HG03103 (cell line): ENCODE measurements at regions not wholly inside any gene's neighbourhood (a gene's known extent, or its start where the extent isn't known, plus 50 kb on each side); places are given as distances from the start of the nearest gene placed in this dataset.
"Not testable (repeated sequence)": the region's sequence is repeated elsewhere in the genome, so short reads cannot be mapped to it uniquely, and the experiment has no call there.

ENCODE experiments used
- ATAC-seq: cut with Tn5 transposase; IDR thresholded peaks from one replicate; pipeline ENCODE4 v1.9.1; 2021; ENCODE audit warnings: low read depth; ENCODE audit not compliant: unreplicated experiment

DNA sequence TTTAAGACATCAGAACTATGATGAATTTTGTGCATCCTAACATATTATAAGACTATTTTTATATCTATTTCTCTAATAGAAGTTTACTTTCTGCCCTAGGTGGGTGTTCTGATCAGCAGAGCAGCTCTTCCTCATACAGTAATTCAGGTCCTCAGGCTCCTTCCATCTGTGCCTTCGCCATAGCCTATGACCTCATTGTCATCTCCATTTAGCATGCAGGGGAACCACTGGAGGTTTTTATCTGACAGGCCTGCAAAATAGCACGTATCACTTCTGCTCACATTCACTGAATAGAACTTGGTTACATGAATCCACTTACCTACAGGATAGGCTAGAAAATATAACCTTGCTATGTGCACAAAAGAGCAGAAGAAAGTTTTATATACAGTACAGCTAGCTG, 159.4 kb upstream of the CCNH start:
- ATAC-seq, result no peak

DNA sequence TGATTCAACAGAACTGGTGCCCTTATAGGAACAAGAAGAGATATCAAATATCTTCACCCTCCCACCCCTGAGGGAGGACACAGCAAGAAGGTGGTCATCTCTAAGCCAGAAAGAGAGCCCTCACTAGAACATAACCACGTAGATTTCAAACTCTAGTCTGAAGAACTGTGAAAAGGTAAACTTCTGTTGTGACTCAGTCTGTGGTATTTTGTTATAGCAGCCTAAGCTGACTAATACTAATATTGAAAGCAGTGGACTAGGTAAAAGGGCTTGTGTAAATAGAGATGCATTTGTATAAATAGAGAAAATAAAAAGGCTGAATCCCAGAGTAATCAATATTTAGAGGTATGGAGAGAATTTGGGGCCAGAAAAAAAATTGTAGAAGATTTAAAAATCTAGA, 157.6 kb upstream of the CCNH start:
- ATAC-seq, result peak; percentile 54

DNA sequence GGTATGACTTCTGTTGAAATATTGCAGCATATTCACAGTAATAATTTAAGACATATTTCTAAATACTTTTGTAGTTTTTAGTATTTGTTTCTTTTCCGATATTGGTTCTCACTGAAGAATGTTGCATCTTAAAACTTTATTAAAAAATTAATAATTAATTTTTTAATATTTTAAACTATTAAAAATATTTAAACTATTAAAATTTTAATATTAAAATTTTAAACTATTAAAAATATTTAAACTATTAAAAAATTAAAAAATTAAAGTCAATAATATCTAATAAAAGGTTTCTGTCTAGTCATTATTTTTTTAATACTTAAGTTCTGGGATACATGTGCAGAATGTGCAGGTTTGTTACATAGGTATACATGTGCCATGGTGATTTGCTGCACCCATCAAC, 149.3 kb upstream of the CCNH start:
- ATAC-seq, result no peak

DNA sequence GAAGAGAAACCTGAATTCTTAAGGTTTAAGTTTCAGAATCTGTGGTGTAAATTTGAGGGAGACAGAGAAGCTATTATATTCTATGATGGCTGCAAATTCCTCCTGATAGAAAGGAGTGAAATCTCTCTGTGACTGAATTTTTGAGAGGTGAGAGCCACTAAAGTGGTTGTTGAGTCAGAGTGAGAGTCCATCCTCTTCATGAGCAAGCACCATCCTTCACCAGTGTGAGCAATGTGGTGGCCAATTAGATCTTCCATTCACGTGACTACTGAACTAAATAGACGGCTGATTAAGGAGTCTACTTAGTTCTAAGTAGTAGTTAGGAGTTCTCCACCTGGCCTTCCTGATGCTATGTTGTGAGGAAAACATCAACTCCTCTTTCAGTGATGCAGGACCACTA, 147.8 kb upstream of the CCNH start:
- ATAC-seq, result no peak

DNA sequence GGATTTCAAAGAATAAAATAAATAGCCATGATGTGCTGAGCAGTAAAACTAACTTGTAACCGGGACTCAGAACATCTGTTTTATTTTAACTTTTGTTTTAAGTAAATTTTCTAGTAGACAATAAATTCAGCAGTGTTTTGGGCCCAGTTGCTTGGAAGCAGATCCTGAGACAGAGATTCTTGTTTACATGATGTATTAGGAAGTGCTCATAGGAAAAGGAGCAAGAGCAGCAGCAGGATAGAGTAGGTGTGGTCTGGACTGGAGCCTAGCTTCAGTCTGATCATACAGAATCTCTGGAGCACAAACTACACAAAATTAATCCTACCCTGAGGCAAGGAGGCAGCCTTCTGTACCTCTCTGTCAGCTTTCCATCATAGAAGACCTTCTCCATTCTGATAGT, 139.2 kb upstream of the CCNH start:
- ATAC-seq, result no peak

DNA sequence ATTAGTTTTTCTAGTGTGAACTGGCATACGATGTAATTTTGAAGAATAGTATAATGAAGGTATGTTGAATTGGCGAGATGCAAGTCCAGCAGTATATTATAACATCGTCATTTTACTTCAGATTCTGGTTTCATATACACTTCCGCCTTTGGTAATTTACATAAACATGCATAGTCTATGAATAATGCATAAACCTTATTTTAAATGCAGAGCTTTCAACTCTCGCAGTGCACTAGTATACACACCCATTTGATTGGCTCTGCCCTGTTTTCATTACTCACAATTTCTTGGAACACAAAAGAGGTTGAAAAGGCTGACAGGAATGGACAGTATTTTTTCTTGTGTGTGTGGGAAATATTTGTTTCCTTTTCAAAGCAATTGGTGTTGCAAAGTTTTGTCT, 128.9 kb upstream of the CCNH start:
- ATAC-seq, result no peak

DNA sequence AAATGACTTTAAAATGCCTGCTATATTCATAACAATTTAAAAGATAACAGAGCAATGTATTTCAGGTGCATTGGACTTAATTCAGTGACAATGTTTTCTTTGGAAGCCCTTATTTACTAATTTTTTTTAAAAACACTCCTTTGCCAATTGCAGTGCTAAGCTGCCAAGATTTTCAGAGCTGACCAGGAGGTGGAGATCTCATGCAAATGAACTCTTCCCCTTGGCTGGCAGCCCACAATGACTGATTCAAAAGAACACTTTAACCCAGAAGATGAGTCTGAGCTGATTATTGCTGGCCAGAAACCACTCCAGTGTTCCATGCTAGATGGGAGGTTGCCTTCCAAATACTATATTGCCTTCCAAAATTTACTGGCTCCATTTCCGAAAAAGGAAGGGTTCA, 128.3 kb upstream of the CCNH start:
- no peak for ATAC-seq

DNA sequence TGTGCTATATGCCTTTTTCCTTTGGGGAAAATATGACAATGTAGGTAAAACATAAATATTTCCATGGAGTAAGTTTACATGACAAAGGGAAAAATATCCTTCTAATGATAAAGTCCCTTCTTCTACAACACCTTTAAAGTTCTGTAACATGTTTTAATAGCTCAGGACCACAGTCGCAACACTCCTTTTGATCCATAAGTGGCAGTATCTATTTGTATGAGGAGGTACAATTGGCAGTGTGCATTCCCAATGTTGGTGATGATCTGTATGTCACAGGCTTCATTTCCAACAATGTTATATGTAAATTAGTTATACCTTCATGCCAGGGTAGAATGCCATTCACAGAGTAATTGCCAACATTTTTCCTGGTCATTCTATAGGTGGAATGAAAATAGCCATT, 127.1 kb upstream of the CCNH start:
- ATAC-seq, result no peak

DNA sequence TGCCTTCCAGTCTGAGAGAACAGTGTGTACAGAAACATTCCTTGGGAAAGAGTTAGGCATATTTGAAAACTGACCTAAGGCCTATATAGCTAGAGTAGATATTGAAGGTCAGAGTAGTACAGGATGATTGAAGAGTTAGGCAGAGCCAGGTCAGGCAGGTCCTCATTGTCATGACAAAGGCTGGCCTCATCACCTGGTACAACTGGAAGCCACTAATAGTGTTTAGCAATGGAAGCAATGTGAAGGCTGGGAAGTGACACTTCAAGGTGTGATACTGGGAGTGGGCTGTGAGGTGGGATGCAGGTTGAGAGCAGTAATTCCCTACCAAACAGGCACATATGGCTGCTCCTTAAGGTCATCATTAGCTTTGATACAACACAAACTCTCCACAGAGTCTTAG, 123.6 kb upstream of the CCNH start:
- ATAC-seq, result no peak

DNA sequence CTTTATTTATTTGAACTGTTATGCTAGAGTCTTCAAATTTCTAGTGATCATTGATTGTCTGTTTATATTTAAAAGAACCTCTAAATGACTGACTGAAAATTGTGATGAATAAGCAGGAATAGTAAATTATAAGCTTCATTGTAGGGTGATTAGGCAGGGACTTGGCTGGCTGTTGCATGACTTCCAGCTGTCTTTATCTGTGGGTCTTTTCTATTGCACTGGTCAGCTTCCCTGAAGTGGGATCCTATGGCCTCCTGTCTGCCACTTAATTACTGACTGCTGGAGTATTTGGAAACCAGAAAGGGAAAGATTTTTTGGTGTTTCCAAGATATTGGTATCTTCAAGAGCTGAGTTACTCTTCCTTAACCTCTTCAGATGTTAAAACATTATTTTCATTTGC, 123.0 kb upstream of the CCNH start:
- ATAC-seq, result no peak

DNA sequence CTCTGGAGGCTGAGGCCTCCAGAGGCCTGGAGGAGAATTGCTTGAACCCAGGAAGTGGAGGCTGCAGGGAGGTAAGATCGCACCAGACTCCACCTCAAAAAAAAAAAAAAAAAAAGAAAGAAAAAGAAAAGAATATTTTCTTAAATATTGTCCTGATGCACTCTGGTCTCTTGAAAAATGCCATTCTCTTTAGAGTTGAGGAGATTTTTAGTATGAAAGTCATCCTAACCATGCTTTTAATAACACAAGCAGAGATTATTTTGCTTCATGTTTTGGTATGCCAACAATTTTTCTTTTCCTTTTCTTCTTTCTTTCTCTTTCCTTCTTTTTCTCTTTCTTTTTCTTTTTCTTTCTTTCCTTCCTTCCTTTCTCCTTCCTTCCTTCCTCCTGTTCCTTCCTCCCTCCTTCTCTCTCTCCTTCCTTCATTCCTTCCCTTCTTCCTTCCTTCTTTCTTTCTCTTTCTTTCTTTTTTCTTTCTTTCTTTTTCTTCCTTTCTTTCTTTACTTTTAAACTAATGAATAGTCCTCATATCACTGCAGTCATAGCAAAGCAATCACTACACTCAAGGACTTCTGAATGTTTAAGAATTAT, 116.9 kb upstream of the CCNH start:
- no peak for ATAC-seq

DNA sequence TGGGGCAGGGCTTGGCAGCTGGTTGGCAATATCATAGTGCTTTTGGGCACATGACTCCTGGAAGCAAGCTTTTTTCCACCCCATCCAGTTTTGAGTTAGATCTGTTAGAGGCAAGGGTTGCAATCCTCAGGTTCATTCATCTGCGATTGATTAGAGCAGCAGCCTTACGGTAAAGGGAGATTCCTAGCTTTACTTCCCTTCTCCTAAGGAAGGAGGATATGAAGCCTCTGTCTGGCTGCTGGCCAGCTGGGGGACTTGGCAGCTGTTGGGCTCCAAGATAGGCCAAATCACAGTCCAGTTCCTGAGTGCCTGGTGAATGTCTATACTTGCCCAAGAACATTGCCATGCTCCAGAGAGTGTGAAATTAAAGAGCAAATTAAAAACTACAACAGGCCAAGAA, 113.4 kb upstream of the CCNH start:
- no peak for ATAC-seq

DNA sequence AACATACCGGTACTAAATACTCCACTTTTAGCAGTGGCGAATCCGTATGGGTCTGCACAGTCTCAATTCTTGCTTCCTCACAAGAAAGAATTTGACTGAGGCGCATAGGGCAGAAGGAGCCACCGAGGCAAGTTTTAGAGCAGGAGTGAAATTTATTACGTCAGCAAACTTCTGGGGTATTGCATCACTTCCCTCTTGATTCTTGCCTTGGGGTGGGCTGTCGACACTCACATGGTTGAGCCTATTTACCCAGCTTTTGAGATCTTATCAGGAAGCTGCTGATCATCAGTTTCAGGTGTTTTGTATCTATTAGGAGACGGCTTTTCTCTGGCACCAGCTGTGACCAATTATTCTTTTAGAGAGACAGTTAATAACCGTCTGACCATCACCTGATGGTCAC, 111.5 kb upstream of the CCNH start:
- ATAC-seq, result no peak

DNA sequence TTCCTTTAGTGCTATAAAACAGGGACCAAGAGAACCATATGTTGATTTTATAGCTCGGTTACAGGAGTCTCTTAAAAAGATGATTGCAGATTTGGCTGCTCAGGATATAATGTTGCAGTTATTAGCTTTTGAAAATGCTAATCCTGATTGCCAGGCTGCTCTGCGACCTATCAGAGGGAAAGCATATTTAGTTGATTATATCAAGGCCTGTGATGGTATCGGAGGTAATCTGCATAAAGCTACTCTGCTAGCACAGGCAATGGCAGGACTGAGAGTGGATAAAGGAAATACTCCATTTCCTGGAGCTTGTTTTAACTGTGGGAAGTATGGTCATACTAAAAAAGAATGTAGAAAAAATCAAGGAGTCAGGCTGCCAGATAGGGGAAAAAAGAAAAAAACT, 99.0 kb upstream of the CCNH start:
- not testable (repeated sequence) for ATAC-seq

DNA sequence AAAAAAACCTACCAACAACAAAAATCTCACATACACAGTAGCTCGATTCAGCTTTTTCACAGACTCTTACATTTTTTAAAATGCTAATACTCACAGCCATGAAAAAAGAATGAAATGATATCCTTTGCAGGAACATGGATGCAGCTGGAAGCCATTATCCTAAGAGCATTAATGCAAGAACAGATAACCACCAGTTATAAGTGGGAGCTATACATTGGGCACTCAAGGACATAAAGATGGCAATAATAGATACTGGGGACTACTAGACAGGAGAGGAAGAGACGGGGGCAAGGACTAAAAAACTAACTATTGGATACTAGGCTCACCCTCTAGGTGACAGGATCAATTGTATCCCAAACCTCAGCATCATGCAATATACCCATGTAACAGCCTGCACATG, 90.3 kb upstream of the CCNH start:
- ATAC-seq, result no peak

DNA sequence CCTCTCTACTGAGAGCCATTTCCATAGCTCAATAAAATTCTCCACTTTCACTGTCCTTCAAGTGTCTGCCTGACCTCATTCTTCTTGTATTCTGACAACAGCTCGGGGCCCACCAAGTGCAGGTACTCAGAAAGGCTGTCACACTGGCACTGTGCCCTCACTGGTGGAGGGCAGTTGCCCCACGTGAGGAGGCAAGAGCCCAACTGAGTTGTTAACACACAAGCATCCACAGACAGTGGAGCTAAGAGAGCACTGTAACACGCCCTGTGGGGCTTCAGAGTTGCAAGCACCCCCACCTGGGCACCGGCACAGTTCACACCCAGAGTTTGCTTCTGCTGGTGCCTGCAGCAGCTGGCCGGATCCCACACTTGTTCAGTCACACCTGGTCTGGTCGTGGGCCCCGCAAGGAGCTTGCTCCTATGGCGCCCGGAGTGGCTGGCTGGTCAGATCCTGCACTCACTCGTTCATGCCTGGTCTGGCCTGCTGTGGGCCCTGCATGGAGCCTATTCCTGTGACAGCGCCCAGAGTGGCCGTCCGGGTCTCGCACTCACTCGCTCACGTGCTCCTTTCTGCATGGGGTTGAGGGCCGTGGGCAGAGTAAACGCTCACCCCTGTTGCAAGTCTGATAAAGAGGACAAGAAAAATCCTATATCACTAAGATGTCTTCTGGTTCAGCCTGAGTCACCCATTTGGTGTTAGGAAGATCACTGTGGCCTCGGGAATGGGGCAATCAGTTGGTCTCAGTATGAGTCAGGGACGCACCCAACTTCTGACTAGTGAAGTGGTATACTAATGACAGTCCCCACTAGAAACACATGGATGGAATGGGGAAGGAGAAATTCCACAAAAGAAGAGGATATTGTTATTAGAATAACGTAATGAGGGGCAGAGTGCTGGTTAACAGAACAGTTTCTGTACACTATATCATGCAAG, 87.0 kb upstream of the CCNH start:
- ATAC-seq, result no peak
